Endometrium (tissue), 2 donors: ENCODE measurements at regions not wholly inside any gene's neighbourhood (a gene's known extent, or its start where the extent isn't known, plus 50 kb on each side); places are given as distances from the start of the nearest gene placed in this dataset.

Experiments used
- FAIRE-seq: peaks from 2 replicates; lab custom pipeline; 2012; peaks lifted over from hg19 to GRCh38; lab: Jason Lieb, UNC
- donor health status: control.
- donor health status: control.

DNA sequence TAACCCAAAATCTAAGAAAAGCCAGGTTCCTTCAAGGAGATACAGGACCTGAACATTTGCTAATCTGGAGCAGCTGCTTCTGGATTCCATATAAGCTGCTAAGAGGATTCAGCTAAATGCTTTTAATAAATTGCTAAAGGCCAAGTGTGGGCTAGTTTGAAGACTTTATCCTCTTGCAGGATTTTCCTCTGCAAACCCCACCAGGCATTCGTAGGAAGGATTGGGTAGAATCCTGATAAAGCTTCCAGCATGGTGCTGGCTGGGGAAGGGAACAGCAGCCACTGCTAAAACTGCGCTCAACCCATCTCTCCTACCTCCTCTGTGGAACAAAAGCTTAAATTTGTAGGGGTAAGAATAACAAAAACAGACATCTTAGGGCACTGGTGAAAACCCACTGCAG, 61.3 kb upstream of the TAB3 start:
- FAIRE-seq = no peak

DNA sequence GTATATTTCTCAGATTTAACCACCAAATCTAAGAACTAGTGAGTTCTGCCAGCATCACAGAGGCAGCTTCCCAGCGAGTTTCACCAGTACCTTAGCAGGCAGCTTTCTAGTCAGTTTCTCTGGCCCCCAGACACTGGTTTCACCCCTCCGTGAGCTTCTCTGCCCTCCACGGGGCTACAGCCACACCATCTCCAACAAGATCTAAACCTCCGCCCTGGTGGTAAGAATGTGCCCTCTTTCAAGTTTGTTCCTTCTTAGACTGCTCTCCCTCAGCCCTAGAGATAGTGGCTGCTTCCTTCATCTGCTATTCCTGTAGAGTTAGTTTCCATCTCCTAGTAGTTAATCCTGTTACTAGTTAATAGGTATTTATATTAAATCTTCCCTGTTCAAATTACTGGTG, 60.5 kb upstream of the TAB3 start:
- FAIRE-seq = no peak

DNA sequence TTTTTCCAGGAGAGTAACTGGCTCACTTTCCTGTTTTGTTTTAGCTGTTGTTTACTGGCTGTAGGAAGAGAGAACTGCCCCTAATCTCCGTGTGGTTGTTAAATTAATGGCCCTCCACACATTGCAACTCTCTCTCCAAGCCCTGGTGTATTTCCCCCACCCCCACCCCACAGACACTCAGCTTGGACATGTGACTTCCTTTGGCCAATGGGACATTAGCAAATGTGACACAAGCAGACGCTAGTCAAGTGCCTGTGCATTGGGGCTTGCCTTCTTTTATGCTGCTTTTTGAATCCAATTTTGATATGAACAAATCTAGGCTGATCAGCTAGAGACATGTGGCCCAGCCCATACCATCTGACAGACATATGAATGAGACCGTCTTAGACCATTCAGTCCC, 59.6 kb upstream of the TAB3 start:
- FAIRE-seq = no peak

- FAIRE-seq = no peak
These were observed 59.0 kb upstream of the TAB3 start for GRCh38 chrX:30948051-30948450.

GRCh38 chrX:30943984-30944383, 54.9 kb upstream of the TAB3 start:
- FAIRE-seq = no peak

GRCh38 chrX:30941898-30942297, 52.8 kb upstream of the TAB3 start:
- FAIRE-seq = no peak

DNA sequence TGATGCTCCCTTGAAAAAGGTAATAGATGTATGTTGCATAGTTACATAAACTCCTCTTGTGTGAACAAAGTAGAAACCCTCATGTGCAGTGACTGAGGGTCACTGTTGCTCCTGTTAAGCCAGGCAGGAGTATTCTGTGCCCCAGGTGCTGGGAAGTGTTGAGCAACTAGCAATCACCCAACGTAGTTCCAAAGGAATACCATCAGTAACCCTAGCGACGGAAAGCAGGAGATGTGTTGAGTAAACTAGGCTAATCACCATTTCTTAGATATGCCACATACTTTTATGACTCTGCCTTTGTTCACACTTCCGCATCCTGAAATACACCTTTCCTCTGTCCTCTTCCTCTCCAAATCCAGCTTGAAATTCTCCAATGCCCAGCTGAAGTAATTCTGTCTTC, 50.9 kb upstream of the TAB3 start:
- no peak for FAIRE-seq
